Activated T-cell treated with anti-CD3 and anti-CD28 coated beads, Interleukin-2, amount 50 U/mL, for 72 hours (primary cell): ENCODE measurements at regions not wholly inside any gene's neighbourhood (a gene's known extent, or its start where the extent isn't known, plus 50 kb on each side); places are given as distances from the start of the nearest gene placed in this dataset.
"Not testable (repeated sequence)": the region's sequence is repeated elsewhere in the genome, so short reads cannot be mapped to it uniquely, and the experiment has no call there.

Source experiments
- ATAC-seq, 2 donors: fragments of 150-1000 bp; cut with Tn5 transposase; replicated peaks in 1 of 2; 2 replicates each; pipeline ENCODE4 v1.10.0; 2021; ENCODE audit warnings: moderate library complexity in 2 of 2, mild to moderate bottlenecking in 1 of 2
- DNase-seq, 2 donors: peaks; one replicate each; pipeline ENCODE4 v3.0.0; 2021 to 2022; ENCODE audit warnings: mixed read lengths in 1 of 2
- H3K27ac Mint-ChIP-seq: one replicate; pipeline ENCODE4 v1.8.0; 2022; ENCODE audit warnings: mild to moderate bottlenecking, moderate library complexity, mixed read lengths
- H3K27me3 Mint-ChIP-seq: one replicate; pipeline ENCODE4 v1.8.0; 2022; ENCODE audit warnings: low read depth, mixed read lengths
- H3K36me3 Mint-ChIP-seq, 2 donors: one replicate each; pipeline ENCODE4 v1.8.0; 2022; ENCODE audit warnings: mixed read lengths in 2 of 2, mild to moderate bottlenecking in 1 of 2; ENCODE audit not compliant: insufficient read depth in 2 of 2
- H3K4me1 Mint-ChIP-seq: one replicate; pipeline ENCODE4 v1.8.0; 2022; ENCODE audit warnings: low read depth, mixed read lengths
- H3K4me3 Mint-ChIP-seq, 2 donors: one replicate each; pipeline ENCODE4 v1.8.0; 2022; ENCODE audit warnings: mild to moderate bottlenecking in 2 of 2, mixed read lengths in 2 of 2, moderate library complexity in 2 of 2
- H3K9me3 Mint-ChIP-seq, 2 donors: one replicate each; pipeline ENCODE4 v1.8.0; 2022; ENCODE audit warnings: mixed read lengths in 2 of 2

DNA sequence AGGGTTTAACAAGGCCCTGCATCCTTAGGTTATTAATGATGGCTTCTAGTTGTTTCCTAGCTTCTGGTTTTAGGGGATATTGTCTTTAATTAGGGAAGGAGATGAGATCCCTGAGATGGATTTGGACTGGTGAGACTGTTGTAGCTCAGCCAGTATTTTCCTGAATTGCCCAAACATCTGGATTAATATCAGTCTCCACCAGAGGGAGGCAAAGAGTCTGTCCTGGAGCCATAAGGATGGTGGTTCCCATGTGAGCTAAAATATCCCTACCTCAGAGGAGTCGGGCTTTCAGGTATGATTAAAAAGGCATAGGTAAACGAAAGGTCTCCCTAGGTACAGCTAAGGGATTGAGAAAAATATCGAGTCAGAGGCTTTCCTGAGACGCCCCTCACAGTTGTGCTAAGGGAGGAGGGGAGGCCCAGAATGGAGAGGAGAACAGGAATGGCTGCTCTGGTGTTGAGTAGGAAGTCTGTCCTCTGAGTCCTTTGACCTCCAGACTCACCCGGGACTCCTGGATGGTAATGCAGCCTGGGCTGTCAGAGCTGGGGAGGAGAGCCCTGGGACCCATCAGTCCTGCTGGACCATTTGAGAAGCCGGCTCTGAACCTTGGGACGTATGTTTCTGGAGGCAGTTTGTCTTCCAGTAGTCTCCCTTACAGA, 130.3 kb upstream of the PLGLB1 start:
- not testable (repeated sequence) for H3K9me3 Mint-ChIP-seq, DNase-seq, ATAC-seq, H3K36me3 Mint-ChIP-seq, H3K4me1 Mint-ChIP-seq, H3K27ac Mint-ChIP-seq, H3K4me3 Mint-ChIP-seq, H3K27me3 Mint-ChIP-seq

DNA sequence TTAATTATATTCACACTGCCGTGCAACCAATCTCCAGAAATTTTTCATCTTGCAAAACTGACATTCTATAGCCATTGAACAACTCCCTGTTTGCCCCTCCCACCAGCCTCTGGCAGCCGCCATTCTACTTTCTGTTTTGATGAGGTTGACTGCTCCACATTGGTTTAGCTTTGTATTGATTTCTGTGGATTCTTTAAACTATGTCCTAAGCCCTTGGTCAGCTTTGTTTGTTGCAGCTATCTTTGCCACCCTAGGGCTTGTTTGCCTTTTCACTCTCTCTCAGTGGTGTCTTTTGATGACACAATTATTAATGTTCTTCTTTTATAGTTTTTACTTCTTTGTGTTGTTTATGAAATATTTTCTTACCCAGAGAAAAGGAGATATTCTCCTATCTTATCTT, 152.8 kb upstream of the PLGLB1 start:
- not testable (repeated sequence) for H3K4me3 Mint-ChIP-seq, H3K27ac Mint-ChIP-seq, ATAC-seq, H3K4me1 Mint-ChIP-seq, H3K27me3 Mint-ChIP-seq, H3K9me3 Mint-ChIP-seq, DNase-seq, H3K36me3 Mint-ChIP-seq

DNA sequence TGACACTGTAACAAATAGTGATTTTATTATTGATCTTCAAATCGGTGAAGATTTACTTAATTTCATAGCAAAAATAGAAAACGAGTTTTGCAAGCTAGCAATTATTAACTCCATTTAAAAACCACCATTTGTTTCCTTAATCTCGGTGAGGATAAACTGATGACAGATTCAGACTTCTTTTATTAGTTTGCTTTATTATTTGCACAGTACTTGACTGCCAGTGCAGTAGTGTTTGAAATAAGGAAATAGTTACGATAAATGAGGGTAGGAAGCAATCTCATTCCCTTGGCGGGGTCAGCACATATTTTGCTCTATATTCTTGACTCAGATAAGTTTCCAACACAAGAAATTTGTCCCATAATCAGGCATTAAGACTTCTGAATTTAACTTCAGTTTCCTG, 161.7 kb upstream of the PLGLB1 start:
- not testable (repeated sequence) for ATAC-seq, H3K36me3 Mint-ChIP-seq, H3K27ac Mint-ChIP-seq, DNase-seq, H3K9me3 Mint-ChIP-seq, H3K4me3 Mint-ChIP-seq, H3K4me1 Mint-ChIP-seq, H3K27me3 Mint-ChIP-seq

DNA sequence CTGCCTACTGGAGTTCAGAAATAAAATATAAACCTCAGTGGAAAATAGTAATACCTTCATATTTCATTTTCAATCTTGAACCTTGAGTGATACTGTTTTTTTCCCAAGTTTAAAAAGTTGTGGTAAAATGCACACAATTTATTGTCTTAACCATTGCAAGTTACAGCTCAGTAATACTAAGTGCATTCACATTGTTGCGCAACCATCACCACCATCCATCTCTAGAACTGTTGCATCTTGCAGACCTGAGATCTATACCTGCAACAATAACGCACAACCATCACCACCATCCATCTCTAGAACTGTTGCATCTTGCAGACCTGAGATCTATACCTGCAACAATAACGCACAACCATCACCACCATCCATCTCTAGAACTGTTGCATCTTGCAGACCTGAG, 162.6 kb upstream of the PLGLB1 start:
- not testable (repeated sequence) for H3K36me3 Mint-ChIP-seq, H3K27ac Mint-ChIP-seq, H3K9me3 Mint-ChIP-seq, H3K27me3 Mint-ChIP-seq, ATAC-seq, H3K4me3 Mint-ChIP-seq, DNase-seq, H3K4me1 Mint-ChIP-seq

DNA sequence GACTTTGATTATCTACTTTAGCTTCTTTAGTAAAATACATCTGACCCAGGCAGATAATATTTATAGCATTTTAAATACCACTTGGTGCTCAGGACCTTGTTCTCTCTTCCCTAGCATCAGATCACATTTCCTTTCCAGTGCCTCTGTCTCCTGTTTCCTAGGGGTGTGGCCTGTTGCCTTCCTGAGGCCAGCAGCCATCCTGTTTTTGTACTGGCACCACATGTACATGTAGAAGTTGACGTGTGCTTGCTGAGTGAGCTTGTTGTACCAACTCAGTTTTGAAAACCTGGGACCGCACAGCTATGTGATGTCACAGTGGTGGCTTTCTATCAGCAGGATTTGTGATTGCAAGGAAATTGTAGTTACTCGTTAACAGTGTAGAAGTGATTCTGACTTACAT, 167.6 kb upstream of the PLGLB1 start:
- H3K27me3 Mint-ChIP-seq, H3K36me3 Mint-ChIP-seq, DNase-seq, H3K9me3 Mint-ChIP-seq, H3K4me1 Mint-ChIP-seq, H3K4me3 Mint-ChIP-seq, ATAC-seq, H3K27ac Mint-ChIP-seq: not testable (repeated sequence)

DNA sequence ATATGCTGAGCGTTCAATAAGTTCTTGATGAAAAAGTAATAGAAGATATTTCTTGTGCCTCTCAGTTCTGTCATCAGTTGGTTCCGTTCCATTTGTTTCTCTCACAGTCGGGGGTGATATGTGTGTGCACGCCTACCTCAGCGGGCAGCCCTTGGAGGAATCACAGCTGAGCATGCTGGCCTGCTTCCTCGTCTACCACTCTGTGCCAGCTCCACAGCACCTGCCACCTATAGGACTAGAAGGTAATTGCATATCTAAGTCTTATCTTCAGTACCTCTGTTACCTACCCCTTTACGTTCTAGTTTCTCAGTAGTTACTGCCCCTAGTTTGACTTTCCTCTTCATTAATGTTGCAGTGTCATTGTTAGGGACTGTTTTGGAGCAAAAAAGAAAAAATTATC, 171.7 kb upstream of the PLGLB1 start:
- peak; percentile 71 to 72 for ATAC-seq
- not testable (repeated sequence) for H3K4me3 Mint-ChIP-seq, H3K9me3 Mint-ChIP-seq, H3K36me3 Mint-ChIP-seq, H3K27ac Mint-ChIP-seq, H3K27me3 Mint-ChIP-seq, DNase-seq, H3K4me1 Mint-ChIP-seq

DNA sequence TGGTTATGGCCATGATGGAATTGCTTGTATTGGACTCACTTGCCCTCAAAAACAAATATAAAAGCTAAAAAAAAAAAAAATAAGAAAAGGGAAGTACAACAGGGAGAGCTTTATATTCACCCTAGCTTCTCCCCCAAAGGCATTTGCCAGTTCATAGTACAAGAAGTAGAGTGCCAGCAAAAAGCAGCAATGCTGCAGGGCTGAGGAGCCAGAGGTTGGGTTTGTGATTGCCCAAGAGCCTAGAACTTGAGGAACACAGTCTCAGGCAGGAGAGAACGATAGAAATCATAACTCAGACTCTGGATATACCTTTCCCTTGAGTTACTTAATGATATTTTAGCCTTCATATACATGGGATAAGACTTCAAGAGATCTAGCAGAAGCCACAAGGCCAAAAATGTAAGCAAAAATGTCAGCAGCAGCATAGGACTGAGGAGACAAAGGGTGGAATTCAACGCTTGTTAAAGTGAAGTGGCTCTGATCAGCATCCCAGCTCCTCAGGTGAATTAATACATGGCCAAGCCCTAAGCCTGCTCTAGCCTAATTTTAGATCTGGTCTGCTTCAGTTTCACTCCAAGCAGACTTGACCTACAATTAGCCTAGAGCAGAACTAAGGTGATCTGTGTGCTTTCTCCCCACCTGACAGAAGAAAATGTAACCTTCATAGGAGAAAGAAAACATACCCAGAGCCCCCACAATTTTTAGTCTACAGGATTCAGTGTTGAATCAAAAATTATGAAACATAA, 172.8 kb upstream of the PLGLB1 start:
- H3K27ac Mint-ChIP-seq, H3K4me1 Mint-ChIP-seq, ATAC-seq, H3K36me3 Mint-ChIP-seq, H3K27me3 Mint-ChIP-seq, DNase-seq, H3K9me3 Mint-ChIP-seq, H3K4me3 Mint-ChIP-seq: not testable (repeated sequence)

DNA sequence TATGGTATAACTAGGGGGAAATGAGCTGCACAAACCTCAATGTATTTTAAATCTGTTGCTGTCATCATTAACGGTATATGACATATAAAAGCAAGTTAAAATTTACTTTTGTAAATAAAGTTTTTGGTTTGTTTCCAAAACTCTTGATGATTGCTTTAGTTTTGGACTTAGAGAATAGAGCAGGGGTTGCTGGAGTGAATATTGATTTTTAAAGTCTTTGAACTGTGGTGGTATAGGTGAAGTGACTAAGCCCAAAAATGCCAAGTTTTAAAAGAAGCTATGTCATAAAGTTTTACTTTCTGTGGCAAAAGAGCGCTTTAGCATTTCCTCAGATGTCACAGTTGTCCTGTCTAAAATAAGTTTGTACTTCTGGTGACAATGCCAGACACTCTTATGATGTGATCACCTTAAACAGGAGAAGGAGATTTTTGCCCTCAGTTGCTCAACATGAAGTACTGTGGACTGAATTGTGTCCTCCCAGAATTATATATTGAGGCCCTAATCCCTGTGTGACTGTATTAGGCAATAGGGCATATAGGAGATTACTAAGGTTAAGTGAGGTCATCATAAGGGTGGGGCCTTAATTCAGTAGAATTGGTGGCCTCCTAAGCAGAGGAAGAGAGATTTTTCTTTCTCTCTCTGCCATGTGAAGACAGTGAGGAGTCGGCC, 175.2 kb upstream of the PLGLB1 start:
- ATAC-seq, H3K9me3 Mint-ChIP-seq, H3K27me3 Mint-ChIP-seq: not testable (repeated sequence)

DNA sequence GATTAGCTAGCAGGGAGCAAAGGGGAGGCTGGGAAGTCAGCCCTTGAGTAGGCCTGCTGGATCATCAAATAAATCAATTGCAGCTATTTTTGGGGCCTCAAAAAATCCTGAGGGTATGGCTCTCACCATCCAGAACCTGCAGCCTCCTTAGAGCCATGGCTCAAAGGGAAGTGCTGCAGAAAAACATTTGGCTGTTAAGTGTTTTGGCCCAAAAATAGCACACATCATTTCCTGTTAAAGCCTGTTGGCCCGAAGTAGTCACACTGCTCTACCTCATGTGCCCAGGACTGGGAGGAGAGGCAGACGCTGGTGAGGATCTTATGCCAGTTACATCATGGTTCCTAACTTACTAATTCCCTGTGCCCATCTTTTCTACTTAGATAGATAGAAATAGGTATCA, 176.8 kb upstream of the PLGLB1 start:
- not testable (repeated sequence) for H3K27me3 Mint-ChIP-seq, H3K4me3 Mint-ChIP-seq, ATAC-seq, DNase-seq, H3K4me1 Mint-ChIP-seq, H3K36me3 Mint-ChIP-seq, H3K27ac Mint-ChIP-seq, H3K9me3 Mint-ChIP-seq

More for the DNA sequence above, 175.2 kb upstream of the PLGLB1 start:
- not testable (repeated sequence) for H3K4me1 Mint-ChIP-seq, H3K36me3 Mint-ChIP-seq, H3K27ac Mint-ChIP-seq, H3K4me3 Mint-ChIP-seq, DNase-seq

DNA sequence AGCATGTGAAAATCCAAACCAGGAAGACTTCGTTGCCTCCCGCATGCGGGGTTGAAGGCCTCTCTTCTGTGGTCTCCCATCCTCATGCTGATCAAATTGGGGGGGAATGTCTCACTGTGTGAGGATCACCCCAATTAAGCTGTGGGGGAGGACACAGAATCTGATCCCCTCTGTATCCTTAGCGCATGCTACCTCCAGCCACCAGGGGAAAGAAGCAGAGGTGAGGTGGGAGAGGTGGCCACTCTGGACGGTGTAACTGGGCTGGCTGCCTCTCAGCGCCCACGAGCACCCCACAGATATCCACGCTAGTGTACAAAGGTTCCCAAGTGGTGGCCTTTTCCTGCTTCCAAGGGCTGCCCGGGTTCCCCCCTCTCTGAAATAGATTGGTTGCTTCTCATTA, 177.6 kb upstream of the PLGLB1 start:
- H3K4me3 Mint-ChIP-seq, H3K9me3 Mint-ChIP-seq, H3K4me1 Mint-ChIP-seq, DNase-seq, H3K36me3 Mint-ChIP-seq, H3K27ac Mint-ChIP-seq, ATAC-seq, H3K27me3 Mint-ChIP-seq: not testable (repeated sequence)

DNA sequence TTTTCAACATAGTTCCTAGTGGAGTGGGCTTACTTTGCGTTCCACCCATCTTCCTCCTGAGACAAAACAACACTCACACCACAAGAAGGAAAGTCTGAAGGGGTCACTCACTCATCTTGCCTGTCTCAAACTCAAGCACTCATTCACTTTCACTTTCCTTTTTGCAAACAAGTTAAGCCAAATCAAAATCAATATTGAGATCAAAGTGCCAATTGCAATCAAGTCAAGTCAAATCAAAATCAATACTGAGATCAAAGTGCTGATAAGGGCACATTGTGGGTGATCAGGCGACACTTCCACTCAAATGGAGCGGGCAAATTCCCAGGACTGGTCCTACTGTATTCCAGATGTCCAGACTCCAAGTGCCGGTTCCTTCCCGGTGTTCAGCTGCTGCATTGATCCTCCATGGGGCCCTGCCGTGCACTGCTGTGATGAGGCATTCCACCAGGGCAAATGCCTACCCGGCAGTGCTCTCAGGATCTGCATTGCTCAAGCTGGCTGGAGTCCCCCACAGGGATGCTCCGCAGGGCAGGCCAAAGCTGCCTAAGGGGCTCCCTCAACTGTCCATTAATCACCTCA, 183.0 kb upstream of the PLGLB1 start:
- DNase-seq, H3K9me3 Mint-ChIP-seq, H3K27ac Mint-ChIP-seq, ATAC-seq, H3K36me3 Mint-ChIP-seq, H3K27me3 Mint-ChIP-seq, H3K4me3 Mint-ChIP-seq, H3K4me1 Mint-ChIP-seq: not testable (repeated sequence)

DNA sequence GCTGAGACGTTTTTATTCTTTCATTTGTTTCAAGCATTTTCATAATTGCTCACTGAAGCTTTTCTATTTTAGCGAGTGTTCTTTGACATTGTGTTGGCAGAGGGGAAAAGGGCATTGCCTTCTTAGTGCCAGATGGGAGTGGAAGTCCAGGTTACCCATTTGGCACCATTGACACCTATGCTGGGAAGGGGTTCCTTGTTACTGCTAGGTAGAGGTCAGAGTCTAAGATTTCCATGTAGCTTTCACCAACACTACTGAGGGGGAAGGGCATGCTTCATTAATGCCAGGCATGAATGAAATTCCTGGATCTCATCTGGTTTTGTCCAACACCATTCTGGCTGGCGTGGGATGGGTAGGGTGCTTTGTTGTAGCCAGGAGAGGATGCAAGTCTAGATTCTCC, 191.3 kb upstream of the PLGLB1 start:
- H3K4me3 Mint-ChIP-seq, H3K36me3 Mint-ChIP-seq, DNase-seq, H3K4me1 Mint-ChIP-seq, H3K27me3 Mint-ChIP-seq, ATAC-seq, H3K9me3 Mint-ChIP-seq, H3K27ac Mint-ChIP-seq: not testable (repeated sequence)

DNA sequence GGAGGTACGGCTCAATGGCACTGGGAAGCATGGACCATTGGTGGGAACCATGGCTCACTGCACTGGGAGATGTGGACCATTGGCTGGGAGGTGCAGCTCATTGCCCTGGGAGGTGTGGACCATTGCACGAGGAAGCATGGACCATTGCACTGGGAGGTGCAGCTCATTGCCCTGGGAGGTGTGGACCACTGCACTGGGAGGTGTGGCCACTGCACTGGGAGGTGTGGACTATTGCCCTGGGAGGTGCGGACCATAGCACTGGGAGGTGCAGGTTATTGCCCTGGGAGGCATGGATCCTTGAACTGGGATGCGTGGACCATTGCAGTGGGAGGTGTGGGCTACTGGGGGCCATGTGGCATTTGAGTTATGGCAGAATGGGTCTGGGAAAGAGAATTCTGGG, 195.4 kb upstream of the PLGLB1 start:
- H3K27ac Mint-ChIP-seq, H3K36me3 Mint-ChIP-seq, ATAC-seq, H3K4me3 Mint-ChIP-seq, DNase-seq, H3K9me3 Mint-ChIP-seq, H3K4me1 Mint-ChIP-seq: not testable (repeated sequence)
- H3K27me3 Mint-ChIP-seq = peaks cover 11% of the 10 kb centered on the region
